Skeletal muscle tissue (tissue), 3 donors: ENCODE measurements at regions not wholly inside any gene's neighbourhood (a gene's known extent, or its start where the extent isn't known, plus 50 kb on each side); places are given as distances from the start of the nearest gene placed in this dataset.

Experiments used
- H3K27ac ChIP-seq: one replicate; pipeline ENCODE4 v1.7.0; 2013; ENCODE audit warnings: mild to moderate bottlenecking, low read depth, low read length, inconsistent platforms
- H3K27me3 ChIP-seq, 3 donors: one replicate each; pipeline ENCODE4 v1.7.0; 2013; ENCODE audit warnings: low read length in 3 of 3; ENCODE audit not compliant: control insufficient read depth in 3 of 3, insufficient read depth in 3 of 3
- H3K36me3 ChIP-seq, 3 donors: one replicate each; pipeline ENCODE4 v1.7.0; 2013; ENCODE audit warnings: low read length in 3 of 3; ENCODE audit not compliant: control insufficient read depth in 3 of 3, insufficient read depth in 3 of 3
- H3K4me1 ChIP-seq, 3 donors: one replicate each; pipeline ENCODE4 v1.7.0; 2013; ENCODE audit warnings: low read length in 3 of 3, mild to moderate bottlenecking in 3 of 3; ENCODE audit not compliant: control insufficient read depth in 3 of 3, insufficient read depth in 3 of 3
- H3K4me3 ChIP-seq, 3 donors: one replicate each; pipeline ENCODE4 v1.7.0; 2013; ENCODE audit warnings: low read length in 3 of 3
- H3K9ac ChIP-seq, 3 donors: one replicate each; pipeline ENCODE4 v1.7.0; 2013; ENCODE audit warnings: low read length in 3 of 3, mild to moderate bottlenecking in 3 of 3, moderate library complexity in 2 of 3, low read depth in 1 of 3
- H3K9me3 ChIP-seq, 3 donors: one replicate each; pipeline ENCODE4 v1.7.0; 2013; ENCODE audit warnings: low read length in 3 of 3; ENCODE audit not compliant: control insufficient read depth in 3 of 3
- donor health status: Osteomylitis.

DNA sequence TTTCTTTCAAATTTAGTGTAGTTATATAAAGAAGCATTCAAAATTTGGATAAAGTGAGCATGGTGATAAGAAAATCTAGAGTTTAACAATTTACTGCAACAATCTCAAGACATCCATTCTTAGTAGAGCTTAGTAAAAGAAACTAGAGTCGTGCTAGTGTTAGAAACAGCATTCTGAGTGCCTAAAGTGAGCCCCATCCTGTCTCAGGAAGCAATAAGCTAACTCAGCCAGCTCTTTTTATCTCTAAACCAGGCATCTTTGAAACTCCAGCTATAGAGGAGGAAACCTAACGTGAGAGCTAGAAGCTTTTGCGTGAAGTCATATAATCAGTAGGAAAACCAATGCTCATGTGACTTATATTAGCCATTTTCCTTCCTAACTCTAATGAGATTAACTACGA is 1187.1 kb upstream of the EPHA6 start:
- Histone ChIP-seq H3K9me3 (no peaks in the 10 kb centered on the region), H3K4me3 (no peak overlapping the region), H3K27ac (no peak overlapping the region)

DNA sequence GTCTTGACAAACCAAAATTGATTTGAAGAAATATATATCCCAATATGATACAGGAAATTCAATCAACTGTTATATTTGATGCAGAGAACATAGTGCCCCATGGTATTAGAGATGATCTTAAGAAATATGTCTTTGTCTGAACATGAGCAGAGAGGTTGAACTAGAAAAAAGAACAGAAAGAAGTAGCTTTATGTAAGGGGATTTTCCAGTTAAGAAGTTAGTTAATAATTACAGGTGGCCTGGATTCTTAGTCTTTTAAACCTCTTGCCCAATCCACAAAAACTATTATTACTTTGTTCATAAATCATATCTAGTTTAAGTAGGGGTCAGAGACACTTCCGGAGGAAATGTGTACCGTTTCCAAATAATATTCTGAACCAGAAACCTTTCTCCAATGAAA is 1186.7 kb upstream of the EPHA6 start:
- no peaks in the 10 kb centered on the region for H3K27me3 ChIP-seq
- H3K36me3 ChIP-seq = no peaks in the 10 kb centered on the region
- no peaks in the 10 kb centered on the region for H3K9me3 ChIP-seq
- no peak overlapping the region for H3K4me3 ChIP-seq
- H3K27ac ChIP-seq = no peak overlapping the region
- H3K4me1 ChIP-seq = no peaks in the 10 kb centered on the region
- no peak overlapping the region for H3K9ac ChIP-seq

More for the DNA sequence above, 1187.1 kb upstream of the EPHA6 start:
- H3K4me1 ChIP-seq = no peaks in the 10 kb centered on the region
- H3K9ac ChIP-seq = no peak overlapping the region
- H3K27me3 ChIP-seq = no peaks in the 10 kb centered on the region
- no peaks in the 10 kb centered on the region for H3K36me3 ChIP-seq

DNA sequence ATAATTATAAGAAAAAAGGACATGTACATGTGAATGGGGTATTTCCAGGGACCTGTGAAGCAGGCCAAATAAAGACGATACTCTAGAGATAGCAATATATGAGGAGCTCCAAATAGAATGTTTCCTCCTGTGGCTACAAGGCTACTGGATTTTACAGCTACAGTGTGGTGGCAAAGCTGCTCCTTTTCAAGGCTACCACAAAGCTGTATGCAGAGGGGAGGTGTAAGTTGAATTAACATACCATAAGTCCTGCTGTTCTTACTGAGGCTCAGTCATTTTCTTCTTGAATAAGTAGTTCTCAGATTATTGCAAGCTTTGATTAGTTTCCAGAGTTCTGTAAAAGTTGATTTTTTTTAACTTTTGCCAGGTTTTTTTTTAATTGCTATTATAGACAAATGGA is 1184.6 kb upstream of the EPHA6 start:
- Histone ChIP-seq H3K4me3 (no peak overlapping the region), H3K27ac (no peak overlapping the region), H3K4me1 (no peaks in the 10 kb centered on the region)

DNA sequence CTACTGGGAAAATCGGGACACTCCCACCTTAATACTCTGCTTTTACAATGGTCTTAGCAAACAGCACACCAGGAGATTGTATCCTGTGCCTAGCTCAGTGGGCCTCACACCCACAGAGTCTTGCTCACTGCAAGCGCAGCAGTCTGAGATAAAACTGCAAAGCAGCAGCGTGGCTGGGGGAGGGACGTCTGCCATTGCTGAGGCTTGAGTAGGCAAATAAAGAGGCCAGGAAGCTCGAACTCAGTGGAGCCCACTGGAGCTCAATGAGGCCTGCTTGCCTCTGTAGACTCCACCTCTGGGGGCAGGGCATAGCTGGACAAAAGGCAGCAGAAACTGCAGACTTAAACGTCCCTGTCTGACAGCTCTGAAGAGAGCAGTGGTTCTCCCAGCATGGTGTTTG is 1169.1 kb upstream of the EPHA6 start:
- Histone ChIP-seq H3K4me1 (no peaks in the 10 kb centered on the region), H3K27me3 (no peaks in the 10 kb centered on the region), H3K36me3 (no peaks in the 10 kb centered on the region), H3K27ac (no peak overlapping the region), H3K4me3 (no peak overlapping the region), H3K9ac (no peak overlapping the region), H3K9me3 (peaks cover 0 to 2% (median 0%) of the 10 kb centered on the region in 3 donors)

More for the DNA sequence above, 1184.6 kb upstream of the EPHA6 start:
- Histone ChIP-seq H3K27me3 (no peaks in the 10 kb centered on the region), H3K9me3 (no peaks in the 10 kb centered on the region), H3K9ac (no peak overlapping the region), H3K36me3 (no peaks in the 10 kb centered on the region)

DNA sequence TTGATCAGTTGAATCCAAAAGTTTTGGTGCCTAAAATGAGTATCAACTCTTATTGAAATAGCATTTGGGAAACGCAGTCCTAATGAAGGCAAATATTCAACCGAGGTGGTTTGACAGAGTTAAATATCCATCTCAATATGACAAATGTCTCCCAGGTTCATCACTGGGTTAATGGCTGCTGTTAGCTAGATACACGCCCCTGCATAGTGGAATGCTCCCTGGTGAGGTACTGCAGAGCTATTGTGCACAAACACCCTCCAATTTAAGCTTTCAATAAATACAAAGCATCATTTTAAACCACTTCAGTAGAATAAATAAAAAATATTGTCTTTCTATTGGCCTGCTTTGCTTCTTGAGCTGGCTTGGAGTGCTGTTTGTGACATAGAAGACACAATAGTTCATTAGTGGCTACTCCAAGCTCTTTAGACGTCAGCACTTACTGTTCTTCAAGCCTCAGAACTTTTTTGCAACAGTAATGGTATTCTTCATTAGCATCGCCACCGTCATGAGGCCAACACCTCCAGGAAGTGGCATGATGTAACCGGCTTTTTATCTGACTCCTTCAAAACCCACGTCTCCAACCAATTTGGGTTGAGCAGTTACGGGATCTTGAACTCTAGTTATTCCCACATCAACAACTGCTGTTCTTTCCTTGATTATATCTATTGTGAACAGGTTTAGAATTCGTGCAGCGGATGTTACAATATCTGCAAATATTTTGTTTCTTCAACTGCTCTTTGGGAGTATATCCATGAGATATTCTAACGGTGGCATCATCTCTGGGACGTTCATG is 1159.6 kb upstream of the EPHA6 start:
- Histone ChIP-seq H3K27ac (no peak overlapping the region), H3K9me3 (no peaks in the 10 kb centered on the region), H3K4me1 (no peaks in the 10 kb centered on the region), H3K4me3 (no peak overlapping the region), H3K36me3 (no peaks in the 10 kb centered on the region), H3K9ac (no peak overlapping the region), H3K27me3 (no peaks in the 10 kb centered on the region)

DNA sequence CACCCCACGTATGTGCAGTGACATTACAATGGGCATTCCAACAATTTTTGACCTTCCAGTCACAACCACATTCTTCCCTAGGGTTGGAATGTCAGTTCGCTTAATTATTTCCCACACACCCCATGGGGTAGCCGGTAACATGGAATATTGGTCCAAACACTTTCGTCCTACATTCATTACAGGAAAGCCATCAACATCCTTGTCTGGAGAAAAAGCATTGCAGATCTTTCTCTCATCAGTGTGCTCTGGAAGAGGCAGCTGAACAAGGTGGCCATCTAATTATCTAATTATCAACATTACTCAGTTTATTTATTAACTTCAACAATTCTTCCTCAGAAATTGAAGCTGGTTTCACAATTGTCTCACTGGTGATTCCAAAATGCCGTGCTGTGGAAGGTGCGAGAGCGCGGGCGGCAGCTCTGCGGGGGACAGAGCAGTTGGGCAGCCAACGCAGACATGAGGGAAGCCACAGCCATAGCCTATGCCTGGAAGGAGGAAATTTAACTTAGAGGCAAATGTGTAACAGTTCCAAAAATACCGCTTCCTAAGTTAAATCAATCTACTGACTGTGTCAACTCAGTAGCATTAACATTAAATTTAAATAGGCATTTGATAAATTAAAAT is 1158.9 kb upstream of the EPHA6 start:
- H3K36me3 ChIP-seq = no peaks in the 10 kb centered on the region
- no peaks in the 10 kb centered on the region for H3K9me3 ChIP-seq
- no peak overlapping the region for H3K4me3 ChIP-seq
- H3K4me1 ChIP-seq = no peaks in the 10 kb centered on the region
- H3K27me3 ChIP-seq = no peaks in the 10 kb centered on the region
- H3K9ac ChIP-seq = no peak overlapping the region
- no peak overlapping the region for H3K27ac ChIP-seq

DNA sequence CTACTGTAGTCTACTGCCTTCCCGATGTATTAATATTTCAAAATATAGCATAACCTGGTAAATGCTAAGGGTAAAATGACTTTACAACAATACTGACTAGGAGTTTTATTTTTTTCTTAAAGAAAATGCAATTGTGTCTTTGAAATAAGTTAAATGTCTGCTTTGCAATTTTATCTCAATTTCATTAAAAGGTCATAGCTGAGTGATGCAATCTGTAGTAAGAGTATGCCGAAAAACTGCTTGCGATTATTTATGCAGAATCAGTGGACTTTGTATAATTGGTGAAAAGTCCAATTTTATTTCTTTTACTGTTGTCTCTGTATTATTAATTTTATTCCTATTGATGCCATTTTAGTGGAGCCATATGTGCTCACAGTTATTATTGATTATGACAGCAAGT is 1143.6 kb upstream of the EPHA6 start:
- Histone ChIP-seq H3K9ac (no peak overlapping the region), H3K36me3 (no peaks in the 10 kb centered on the region), H3K4me1 (no peaks in the 10 kb centered on the region), H3K4me3 (no peak overlapping the region), H3K27me3 (no peaks in the 10 kb centered on the region), H3K9me3 (no peaks in the 10 kb centered on the region), H3K27ac (no peak overlapping the region)

DNA sequence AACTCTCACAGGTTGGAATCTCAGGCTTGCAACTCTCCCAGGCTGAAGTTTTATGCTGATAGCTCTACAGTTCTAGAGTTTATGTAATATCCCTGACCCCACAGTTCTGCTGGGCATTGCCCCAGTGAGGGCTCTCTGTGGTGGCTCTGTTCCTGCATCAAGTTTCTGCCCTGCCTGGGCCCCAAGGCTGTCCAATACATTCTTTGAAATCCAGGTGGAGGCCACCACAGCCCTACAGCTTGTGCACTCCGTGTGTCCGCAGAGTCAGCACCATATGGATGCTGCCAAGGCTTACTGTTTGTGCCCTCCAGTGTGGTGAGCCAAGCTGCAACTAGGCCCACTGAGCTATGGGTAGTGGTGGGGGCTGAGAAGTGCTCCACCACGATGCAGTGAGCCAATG is 1141.2 kb upstream of the EPHA6 start:
- H3K27ac ChIP-seq = no peak overlapping the region
- no peaks in the 10 kb centered on the region for H3K27me3 ChIP-seq
- H3K4me3 ChIP-seq = no peak overlapping the region
- peaks cover 0 to 2% (median 0%) of the 10 kb centered on the region in 3 donors for H3K9me3 ChIP-seq
- H3K9ac ChIP-seq = no peak overlapping the region
- H3K4me1 ChIP-seq = no peaks in the 10 kb centered on the region
- no peaks in the 10 kb centered on the region for H3K36me3 ChIP-seq

DNA sequence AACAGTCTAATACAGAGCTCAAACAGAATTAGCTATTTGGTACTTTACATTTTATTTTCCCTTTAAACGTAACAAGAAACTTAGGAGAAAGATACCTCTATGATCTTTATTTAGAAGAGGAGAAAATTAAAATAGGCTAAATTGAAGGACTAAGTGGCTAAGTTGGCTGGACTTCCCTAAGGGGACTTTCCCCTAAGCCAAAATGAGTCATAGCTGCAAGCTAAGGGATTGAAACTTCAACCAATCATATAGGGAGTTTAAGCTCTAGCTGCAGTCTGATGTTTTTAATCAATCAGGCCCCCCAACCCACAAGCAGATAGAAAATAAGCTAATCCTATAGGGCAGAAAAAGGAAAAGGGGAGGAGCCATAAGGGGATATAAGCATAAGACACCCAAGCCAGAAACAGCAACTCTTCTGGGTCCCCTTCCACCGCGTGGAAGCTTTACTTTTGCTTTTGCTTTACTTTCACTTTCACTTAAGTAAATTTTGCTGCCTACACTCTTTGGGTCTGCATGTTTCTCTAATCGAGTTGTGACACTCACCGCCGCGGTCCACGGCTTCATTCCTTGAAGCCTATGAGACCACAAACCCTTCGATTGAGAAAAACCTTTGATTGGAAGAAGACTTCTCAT is 1108.5 kb upstream of the EPHA6 start:
- Histone ChIP-seq H3K9ac (no peak overlapping the region), H3K36me3 (no peaks in the 10 kb centered on the region), H3K27ac (no peak overlapping the region), H3K27me3 (no peaks in the 10 kb centered on the region), H3K9me3 (peaks cover 0 to 1% (median 0%) of the 10 kb centered on the region in 3 donors), H3K4me3 (no peak overlapping the region), H3K4me1 (no peaks in the 10 kb centered on the region)

DNA sequence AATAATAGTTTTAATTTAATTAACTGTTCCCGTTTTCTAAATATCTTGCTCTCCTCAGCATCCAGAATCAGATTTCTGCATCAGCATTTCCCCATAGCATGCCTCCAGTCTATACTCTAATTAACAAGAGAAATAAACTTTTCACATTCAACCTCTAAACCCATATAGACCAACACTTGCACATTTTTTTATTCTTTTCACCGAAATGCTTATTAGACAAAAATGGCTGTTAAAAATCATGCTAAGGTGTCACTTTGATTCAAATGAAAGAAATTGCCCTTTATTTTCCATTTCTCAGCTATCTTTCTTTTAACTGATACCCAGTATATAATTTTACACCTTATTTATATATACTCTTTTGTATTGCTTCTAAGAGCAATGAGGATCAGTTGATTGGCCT is 1107.1 kb upstream of the EPHA6 start:
- H3K27me3 ChIP-seq = no peaks in the 10 kb centered on the region
- H3K36me3 ChIP-seq = no peaks in the 10 kb centered on the region
- H3K9me3 ChIP-seq = peaks cover 0 to 1% (median 0%) of the 10 kb centered on the region in 3 donors
- H3K4me1 ChIP-seq = no peaks in the 10 kb centered on the region
- H3K4me3 ChIP-seq = no peak overlapping the region
- H3K9ac ChIP-seq = no peak overlapping the region
- H3K27ac ChIP-seq = no peak overlapping the region
